NB4 (cell line): ENCODE measurements at regions not wholly inside any gene's neighbourhood (a gene's known extent, or its start where the extent isn't known, plus 50 kb on each side); places are given as distances from the start of the nearest gene placed in this dataset.

ENCODE experiments used
- CTCF ChIP-seq: IDR thresholded peaks from one replicate; pipeline ENCODE4 v1.5.1; 2012; ENCODE audit warnings: low read depth, low read length
- MAX ChIP-seq: IDR thresholded peaks from 2 replicates; pipeline ENCODE4 v1.6.1; 2011; ENCODE audit warnings: low read depth, low read length
- MYC ChIP-seq: IDR thresholded peaks from 2 replicates; pipeline ENCODE4 v1.6.1; 2011; ENCODE audit warnings: low read depth, low read length
- POLR2A ChIP-seq: IDR thresholded peaks from 2 replicates; pipeline ENCODE4 v1.6.1; 2011; ENCODE audit warnings: mild to moderate bottlenecking; ENCODE audit not compliant: insufficient read length; ENCODE audit errors: extremely low read depth

DNA sequence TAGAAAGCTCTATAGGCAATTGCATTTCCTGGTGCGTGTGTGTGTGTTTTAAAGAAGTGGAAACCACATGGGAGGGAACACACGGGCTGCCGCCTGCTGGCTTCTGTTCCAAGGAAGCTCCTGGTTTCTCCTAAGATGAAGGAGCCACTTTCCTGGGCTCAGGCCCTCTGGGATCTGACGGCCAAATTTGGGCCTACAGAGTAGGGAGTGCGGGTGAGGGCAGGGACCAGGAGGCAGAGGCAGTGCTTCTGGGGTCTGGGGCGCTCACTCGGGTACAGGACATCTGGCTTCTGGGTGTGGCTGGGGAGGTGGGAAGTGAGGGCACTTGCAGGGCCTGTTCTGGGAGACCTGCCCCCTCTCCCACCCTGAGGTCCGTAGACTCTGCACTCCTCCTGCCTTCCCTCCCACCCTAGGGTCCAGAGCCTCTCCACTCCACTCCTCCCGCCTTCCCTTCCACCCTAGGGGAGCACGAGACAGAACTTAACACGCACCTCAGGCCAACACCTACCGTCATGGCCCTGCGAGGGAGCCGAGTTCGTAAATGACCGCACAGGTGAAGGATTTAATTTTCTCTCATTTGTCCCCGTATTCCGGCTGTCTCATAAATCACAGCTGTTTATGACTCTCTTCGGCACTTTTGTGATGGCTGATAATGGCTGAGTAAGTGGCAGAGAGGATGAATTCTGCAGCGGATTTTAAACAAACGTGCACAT, 127.7 kb downstream of the KIF26A start:
- TF ChIP-seq CTCF (no peak), POLR2A (no peak), MYC (no peak), MAX (no peak)
